Erythroblast (primary cell): ENCODE measurements at regions not wholly inside any gene's neighbourhood (a gene's known extent, or its start where the extent isn't known, plus 50 kb on each side); places are given as distances from the start of the nearest gene placed in this dataset.

Source experiments
- GATA1 ChIP-seq: IDR thresholded peaks from 2 replicates; pipeline ENCODE4 v1.6.1; 2011; ENCODE audit warnings: low read depth, mild to moderate bottlenecking, control low read depth, low read length, moderate library complexity
- POLR2A ChIP-seq: IDR thresholded peaks from 2 replicates; pipeline ENCODE4 v1.6.1; 2011; ENCODE audit warnings: mild to moderate bottlenecking, low read length

DNA sequence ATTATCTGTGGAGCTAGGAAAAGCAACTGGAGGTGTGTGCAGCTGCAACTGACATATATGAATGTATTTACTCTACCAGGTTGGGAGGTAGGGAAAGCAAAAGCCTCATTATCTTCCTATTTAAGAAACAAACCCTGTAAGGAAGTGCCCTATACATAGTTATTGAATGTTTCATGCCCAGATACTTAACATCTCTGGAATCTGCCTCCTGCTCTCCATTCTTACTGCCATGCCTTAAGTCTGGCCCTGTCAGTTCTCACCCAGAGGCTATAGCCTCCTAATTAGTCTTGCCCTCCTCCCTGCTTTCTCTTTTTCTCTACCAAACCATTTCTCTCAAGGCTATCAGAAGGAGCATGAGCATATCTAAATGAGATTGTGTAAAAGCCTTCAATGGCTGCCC is 542.6 kb upstream of the LRRN3 start:
- TF ChIP-seq POLR2A (no peak), GATA1 (no peak)
